ENCODE measurements at regions not wholly inside any gene's neighbourhood (a gene's known extent, or its start where the extent isn't known, plus 50 kb on each side); places are given as distances from the start of the nearest gene placed in this dataset.
A peak's percentile ranks its signal among the peaks of the same experiment; 100 is the strongest.

DNA sequence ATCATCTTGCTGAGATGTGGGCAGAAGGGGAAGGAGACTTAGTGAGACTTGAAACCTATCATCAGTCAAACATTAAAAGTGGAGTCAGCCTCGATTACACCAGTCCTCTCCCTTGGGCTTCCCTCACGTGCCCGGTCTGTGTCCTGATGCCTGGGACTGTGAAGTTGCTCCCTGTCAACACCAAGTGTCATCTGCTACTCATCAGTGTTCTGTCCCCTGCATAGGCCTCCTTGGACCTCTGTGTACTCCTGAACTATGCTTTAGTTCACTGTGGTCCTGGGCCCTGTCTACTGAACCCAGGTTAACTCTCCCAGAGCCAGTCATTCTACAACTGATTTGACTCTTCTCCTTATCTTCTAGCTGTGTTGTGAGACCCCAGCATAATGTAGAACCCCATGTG, 506.3 kb downstream of the TYW1 start:
- FAIRE-seq, result no peak
- Histone ChIP-seq H3K9me3 (ENCODE audit: control insufficient read depth in 2 of 3, insufficient read depth in 1 of 3, low read length in 3 of 3) (peaks cover 0 to 2% (median 0%) of the 10 kb centered on the region in 3 donors), H3K27ac (ENCODE audit: low read depth in 2 of 2, low read length in 2 of 2) (no peak overlapping the region), H3K4me3 (ENCODE audit: low read length in 3 of 3) (no peak overlapping the region), H3K36me3 (ENCODE audit: control insufficient read depth in 2 of 3, insufficient read depth in 3 of 3, low read length in 3 of 3) (no peaks in the 10 kb centered on the region), H3K9ac (ENCODE audit: low read length in 3 of 3) (no peak overlapping the region), H3K27me3 (ENCODE audit: control insufficient read depth, insufficient read depth, low read length) (no peaks in the 10 kb centered on the region), H3K4me1 (ENCODE audit: control insufficient read depth in 2 of 3, insufficient read depth in 2 of 3, low read depth in 1 of 3, low read length in 3 of 3) (no peaks in the 10 kb centered on the region)
- DNase-seq, result no peak
- TF ChIP-seq, protein P1, sequence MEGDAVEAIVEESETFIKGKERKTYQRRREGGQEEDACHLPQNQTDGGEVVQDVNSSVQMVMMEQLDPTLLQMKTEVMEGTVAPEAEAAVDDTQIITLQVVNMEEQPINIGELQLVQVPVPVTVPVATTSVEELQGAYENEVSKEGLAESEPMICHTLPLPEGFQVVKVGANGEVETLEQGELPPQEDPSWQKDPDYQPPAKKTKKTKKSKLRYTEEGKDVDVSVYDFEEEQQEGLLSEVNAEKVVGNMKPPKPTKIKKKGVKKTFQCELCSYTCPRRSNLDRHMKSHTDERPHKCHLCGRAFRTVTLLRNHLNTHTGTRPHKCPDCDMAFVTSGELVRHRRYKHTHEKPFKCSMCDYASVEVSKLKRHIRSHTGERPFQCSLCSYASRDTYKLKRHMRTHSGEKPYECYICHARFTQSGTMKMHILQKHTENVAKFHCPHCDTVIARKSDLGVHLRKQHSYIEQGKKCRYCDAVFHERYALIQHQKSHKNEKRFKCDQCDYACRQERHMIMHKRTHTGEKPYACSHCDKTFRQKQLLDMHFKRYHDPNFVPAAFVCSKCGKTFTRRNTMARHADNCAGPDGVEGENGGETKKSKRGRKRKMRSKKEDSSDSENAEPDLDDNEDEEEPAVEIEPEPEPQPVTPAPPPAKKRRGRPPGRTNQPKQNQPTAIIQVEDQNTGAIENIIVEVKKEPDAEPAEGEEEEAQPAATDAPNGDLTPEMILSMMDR (IDR thresholded peaks at IDR 0.05; ENCODE audit: borderline replicate concordance, extremely low read depth, insufficient read depth), result no peak
- intact Hi-C loops (cut with DNase I), result no loop called here

GRCh38 chr7:67505449-67505848, 508.8 kb downstream of the TYW1 start:
- no peaks in the 10 kb centered on the region for H3K36me3 ChIP-seq (ENCODE audit: control insufficient read depth in 2 of 3, insufficient read depth in 3 of 3, low read length in 3 of 3)
- no peaks in the 10 kb centered on the region for H3K27me3 ChIP-seq (ENCODE audit: control insufficient read depth, insufficient read depth, low read length)
- H3K4me1 ChIP-seq (ENCODE audit: control insufficient read depth in 2 of 3, insufficient read depth in 2 of 3, low read depth in 1 of 3, low read length in 3 of 3), result no peaks in the 10 kb centered on the region
- DNase-seq (no peak), FAIRE-seq (no peak)
- H3K27ac ChIP-seq (ENCODE audit: low read depth in 2 of 2, low read length in 2 of 2), result no peak overlapping the region
- TF ChIP-seq, protein P1 (IDR thresholded peaks at IDR 0.05; ENCODE audit: borderline replicate concordance, extremely low read depth, insufficient read depth), result no peak
- peaks cover 0 to 2% (median 0%) of the 10 kb centered on the region in 3 donors for H3K9me3 ChIP-seq (ENCODE audit: control insufficient read depth in 2 of 3, insufficient read depth in 1 of 3, low read length in 3 of 3)
- no peak overlapping the region for H3K9ac ChIP-seq (ENCODE audit: low read length in 3 of 3)
- intact Hi-C loops (cut with DNase I), result no loop called here
- no peak overlapping the region for H3K4me3 ChIP-seq (ENCODE audit: low read length in 3 of 3)

GRCh38 chr7:67512481-67512880, 515.8 kb downstream of the TYW1 start:
- H3K4me3 ChIP-seq (ENCODE audit: low read length in 3 of 3), result no peak overlapping the region
- H3K27me3 ChIP-seq (ENCODE audit: control insufficient read depth, insufficient read depth, low read length), result no peaks in the 10 kb centered on the region
- no peak overlapping the region for H3K27ac ChIP-seq (ENCODE audit: low read depth in 2 of 2, low read length in 2 of 2)
- DNase-seq (no peak), FAIRE-seq (no peak)
- intact Hi-C loops (cut with DNase I), result no loop called here
- no peaks in the 10 kb centered on the region for H3K9me3 ChIP-seq (ENCODE audit: control insufficient read depth in 2 of 3, insufficient read depth in 1 of 3, low read length in 3 of 3)
- H3K4me1 ChIP-seq (ENCODE audit: control insufficient read depth in 2 of 3, insufficient read depth in 2 of 3, low read depth in 1 of 3, low read length in 3 of 3), result no peaks in the 10 kb centered on the region
- H3K9ac ChIP-seq (ENCODE audit: low read length in 3 of 3), result no peak overlapping the region
- TF ChIP-seq, protein P1 (IDR thresholded peaks at IDR 0.05; ENCODE audit: borderline replicate concordance, extremely low read depth, insufficient read depth), result no peak
- H3K36me3 ChIP-seq (ENCODE audit: control insufficient read depth in 2 of 3, insufficient read depth in 3 of 3, low read length in 3 of 3), result no peaks in the 10 kb centered on the region

GRCh38 chr7:67518580-67518979, 521.9 kb downstream of the TYW1 start:
- Histone ChIP-seq H3K36me3 (ENCODE audit: control insufficient read depth in 2 of 3, insufficient read depth in 3 of 3, low read length in 3 of 3) (no peaks in the 10 kb centered on the region), H3K27ac (ENCODE audit: low read depth in 2 of 2, low read length in 2 of 2) (no peak overlapping the region), H3K4me3 (ENCODE audit: low read length in 3 of 3) (no peak overlapping the region), H3K9me3 (ENCODE audit: control insufficient read depth in 2 of 3, insufficient read depth in 1 of 3, low read length in 3 of 3) (no peaks in the 10 kb centered on the region), H3K4me1 (ENCODE audit: control insufficient read depth in 2 of 3, insufficient read depth in 2 of 3, low read depth in 1 of 3, low read length in 3 of 3) (no peaks in the 10 kb centered on the region), H3K9ac (ENCODE audit: low read length in 3 of 3) (no peak overlapping the region), H3K27me3 (ENCODE audit: control insufficient read depth, insufficient read depth, low read length) (no peaks in the 10 kb centered on the region)
- intact Hi-C loops (cut with DNase I), result no loop called here
- FAIRE-seq (no peak), DNase-seq (peak in 3 of 5 donors; percentile 12 to 81 (median 30))
- TF ChIP-seq, protein P1 (IDR thresholded peaks at IDR 0.05; ENCODE audit: borderline replicate concordance, extremely low read depth, insufficient read depth), result no peak

Data from kidney (tissue), 13 donors.